ENCODE measurements at regions not wholly inside any gene's neighbourhood (a gene's known extent, or its start where the extent isn't known, plus 50 kb on each side); places are given as distances from the start of the nearest gene placed in this dataset.

DNA sequence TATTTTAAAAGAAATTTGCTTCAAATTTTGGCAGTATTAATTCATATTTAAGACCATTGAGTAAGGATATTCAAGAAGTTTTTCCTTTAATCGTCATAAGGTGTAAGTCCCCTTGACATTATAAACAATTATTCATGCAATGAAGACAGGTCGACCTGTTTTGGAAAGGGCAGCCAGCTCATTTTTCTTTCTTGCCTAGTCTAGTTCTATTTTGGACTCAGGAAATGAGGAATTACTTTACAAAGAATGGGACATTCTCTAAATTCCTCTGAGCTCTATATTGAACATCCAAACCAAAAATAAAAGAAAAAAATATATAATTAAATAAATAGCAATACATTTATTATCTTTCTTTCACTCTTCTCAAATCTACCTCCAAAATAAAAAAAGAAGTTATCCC lies 595.6 kb upstream of the KIF2B start:
- TF ChIP-seq CTCF (IDR thresholded peaks at IDR 0.05; ENCODE audit: insufficient read depth, low read depth, low read length) = no peak
- TF ChIP-seq EZH2 (IDR thresholded peaks at IDR 0.05; ENCODE audit: insufficient read depth, low read length) = no peak

All from astrocyte (in vitro differentiated cells and primary cell).